ENCODE measurements at regions not wholly inside any gene's neighbourhood (a gene's known extent, or its start where the extent isn't known, plus 50 kb on each side); places are given as distances from the start of the nearest gene placed in this dataset.

DNA sequence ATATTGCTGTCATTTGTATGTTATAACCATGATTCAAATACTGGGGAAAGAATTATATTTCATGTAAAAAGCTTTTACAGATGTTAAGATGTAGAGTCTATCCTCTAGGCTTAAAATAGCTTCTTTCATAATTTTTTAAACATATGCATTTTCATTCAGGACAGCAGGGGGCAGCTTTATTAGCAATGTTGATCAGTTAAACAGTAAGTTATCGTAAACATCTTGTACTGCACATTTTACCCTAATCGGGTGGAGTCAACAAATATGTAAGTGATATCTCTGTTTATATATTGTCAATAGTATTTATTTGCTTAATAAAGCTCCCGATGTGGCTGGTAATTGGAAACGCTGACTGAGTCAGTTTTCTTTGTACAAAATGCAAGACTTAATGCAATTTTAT, 142.5 kb upstream of the MED14 start:
- no peak for TF ChIP-seq EZH2 (IDR thresholded peaks at IDR 0.05; ENCODE audit: borderline replicate concordance, low read length)
- TF ChIP-seq, protein P1, sequence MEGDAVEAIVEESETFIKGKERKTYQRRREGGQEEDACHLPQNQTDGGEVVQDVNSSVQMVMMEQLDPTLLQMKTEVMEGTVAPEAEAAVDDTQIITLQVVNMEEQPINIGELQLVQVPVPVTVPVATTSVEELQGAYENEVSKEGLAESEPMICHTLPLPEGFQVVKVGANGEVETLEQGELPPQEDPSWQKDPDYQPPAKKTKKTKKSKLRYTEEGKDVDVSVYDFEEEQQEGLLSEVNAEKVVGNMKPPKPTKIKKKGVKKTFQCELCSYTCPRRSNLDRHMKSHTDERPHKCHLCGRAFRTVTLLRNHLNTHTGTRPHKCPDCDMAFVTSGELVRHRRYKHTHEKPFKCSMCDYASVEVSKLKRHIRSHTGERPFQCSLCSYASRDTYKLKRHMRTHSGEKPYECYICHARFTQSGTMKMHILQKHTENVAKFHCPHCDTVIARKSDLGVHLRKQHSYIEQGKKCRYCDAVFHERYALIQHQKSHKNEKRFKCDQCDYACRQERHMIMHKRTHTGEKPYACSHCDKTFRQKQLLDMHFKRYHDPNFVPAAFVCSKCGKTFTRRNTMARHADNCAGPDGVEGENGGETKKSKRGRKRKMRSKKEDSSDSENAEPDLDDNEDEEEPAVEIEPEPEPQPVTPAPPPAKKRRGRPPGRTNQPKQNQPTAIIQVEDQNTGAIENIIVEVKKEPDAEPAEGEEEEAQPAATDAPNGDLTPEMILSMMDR (IDR thresholded peaks at IDR 0.05; ENCODE audit: low read length): peak; percentile 39
